ENCODE measurements at regions not wholly inside any gene's neighbourhood (a gene's known extent, or its start where the extent isn't known, plus 50 kb on each side); places are given as distances from the start of the nearest gene placed in this dataset.

GRCh38 chr10:69684020-69684980, 54.3 kb downstream of the FAM241B start:
- TF ChIP-seq CTCF (IDR thresholded peaks at IDR 0.05) (no peak), EZH2 (IDR thresholded peaks at IDR 0.05; ENCODE audit: borderline replicate concordance, insufficient read depth, low read depth, low read length, poor library complexity, severe bottlenecking) (no peak)
